ENCODE measurements at regions not wholly inside any gene's neighbourhood (a gene's known extent, or its start where the extent isn't known, plus 50 kb on each side); places are given as distances from the start of the nearest gene placed in this dataset.

GRCh38 chr5:116834796-116835515, 260.3 kb upstream of the SEMA6A start:
- DNase-seq (ENCODE audit: low read depth, low spot score) = no peak
- H3K27ac ChIP-seq = no peak overlapping the region

DNA sequence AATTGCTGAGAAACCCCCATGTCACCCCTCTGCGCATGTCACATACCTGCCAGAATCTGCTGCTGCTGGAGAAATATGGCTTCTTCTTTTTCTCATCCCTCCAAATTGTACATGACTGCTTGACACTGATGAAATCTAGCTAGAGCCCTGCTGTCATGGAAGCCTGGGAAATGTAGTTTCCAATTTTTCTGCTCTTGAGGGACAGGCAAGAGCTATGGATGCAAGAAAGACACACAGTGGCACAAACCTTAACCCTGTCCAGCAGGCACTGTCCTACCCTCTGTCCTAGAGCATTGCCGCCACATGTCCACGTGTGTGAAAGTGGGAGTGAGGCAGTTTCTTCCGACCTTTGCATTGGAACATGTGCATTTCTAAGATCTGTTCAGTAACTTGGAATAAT, 255.5 kb upstream of the SEMA6A start:
- DNase-seq (ENCODE audit: low read depth, low spot score) = no peak
- H3K27ac ChIP-seq = no peak overlapping the region

DNA sequence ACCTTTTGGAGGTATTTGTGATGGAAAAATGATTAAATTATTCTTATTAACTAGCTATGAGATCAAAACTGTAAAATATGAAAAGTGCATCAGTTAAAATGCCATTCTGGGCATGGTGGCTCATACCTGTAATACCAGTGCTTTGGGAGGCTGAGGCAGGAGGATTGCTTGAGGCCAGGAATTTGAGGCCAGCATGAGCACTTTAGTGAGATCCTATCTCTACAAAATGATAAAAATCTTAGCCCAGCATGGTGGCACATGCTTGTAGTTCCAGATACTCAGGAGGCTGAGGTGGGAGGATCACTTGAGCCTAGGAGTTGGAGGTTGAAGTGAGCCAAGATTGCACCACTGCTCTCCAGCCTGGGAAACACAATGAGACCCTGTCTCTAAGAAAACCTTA, 252.5 kb upstream of the SEMA6A start:
- H3K27ac ChIP-seq = no peak overlapping the region
- DNase-seq (ENCODE audit: low read depth, low spot score) = no peak

DNA sequence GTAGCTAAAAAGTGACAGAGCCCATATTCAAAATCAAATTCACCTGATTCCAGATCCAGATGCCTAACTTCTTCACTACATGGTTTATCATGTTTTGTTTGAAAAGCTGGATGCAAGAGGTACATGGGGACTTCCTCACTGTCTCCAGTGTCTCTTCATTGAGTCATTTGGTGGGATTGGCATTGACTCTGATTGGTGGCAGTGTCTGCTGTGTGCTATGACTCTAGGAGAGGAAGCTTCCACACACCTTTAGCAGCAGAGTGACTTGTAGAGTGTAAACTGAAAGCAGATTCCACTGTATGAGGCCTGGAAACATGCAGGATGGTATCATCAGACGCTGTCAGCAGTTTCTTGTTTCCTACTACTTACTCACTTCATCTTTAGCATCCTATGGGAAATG, 250.9 kb upstream of the SEMA6A start:
- DNase-seq (ENCODE audit: low read depth, low spot score) = no peak
- H3K27ac ChIP-seq = no peak overlapping the region

GRCh38 chr5:116824751-116825438, 250.3 kb upstream of the SEMA6A start:
- H3K27ac ChIP-seq = no peak overlapping the region
- no peak for DNase-seq (ENCODE audit: low read depth, low spot score)

- H3K27ac ChIP-seq = no peak overlapping the region
- no peak for DNase-seq (ENCODE audit: low read depth, low spot score)
Observed at GRCh38 chr5:116814626-116815385, 240.2 kb upstream of the SEMA6A start.

DNA sequence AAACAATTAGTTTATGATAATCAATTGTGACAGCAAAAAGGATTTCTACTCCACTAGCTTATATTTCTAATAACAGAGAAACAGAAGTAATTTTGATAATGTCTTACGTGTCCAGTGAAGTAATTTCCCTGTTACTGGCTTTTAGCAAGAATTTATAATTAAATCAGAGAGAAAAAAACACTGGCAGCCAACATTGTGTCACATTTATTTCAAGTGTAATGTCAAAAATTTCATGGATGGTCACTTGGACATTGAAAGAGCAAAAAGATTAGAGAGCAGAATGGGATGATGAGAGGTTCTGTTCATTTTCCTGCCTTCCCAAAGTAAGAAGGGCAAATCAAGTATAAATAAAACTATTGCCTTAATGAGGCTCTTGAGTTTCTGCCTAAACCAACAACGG, 239.3 kb upstream of the SEMA6A start:
- no peak for DNase-seq (ENCODE audit: low read depth, low spot score)
- no peak overlapping the region for H3K27ac ChIP-seq

- no peak for DNase-seq (ENCODE audit: low read depth, low spot score)
- H3K27ac ChIP-seq = no peak overlapping the region
Observed at GRCh38 chr5:116813356-116813755, 238.7 kb upstream of the SEMA6A start.

GRCh38 chr5:116810951-116811350, 236.3 kb upstream of the SEMA6A start:
- DNase-seq (ENCODE audit: low read depth, low spot score) = no peak
- no peak overlapping the region for H3K27ac ChIP-seq

DNA sequence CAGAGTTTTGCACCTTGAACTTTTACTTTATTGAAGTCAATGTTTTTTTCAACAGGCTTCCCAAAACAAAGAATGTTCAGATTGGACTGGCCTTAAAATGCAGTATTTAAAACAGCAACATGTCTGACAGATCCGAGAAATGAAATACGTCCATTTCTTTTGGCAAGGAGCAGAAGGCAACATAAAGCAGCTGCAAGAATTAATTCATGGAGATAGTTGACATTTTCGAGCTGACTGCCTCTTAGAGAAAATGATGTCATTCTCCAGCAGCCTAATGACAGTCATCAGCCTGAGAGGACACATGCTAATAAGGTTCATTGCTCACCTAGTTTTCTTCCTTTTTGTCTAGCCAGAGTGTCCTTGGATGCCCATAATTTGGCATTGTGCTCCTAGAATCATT, 232.2 kb upstream of the SEMA6A start:
- H3K27ac ChIP-seq = no peak overlapping the region
- no peak for DNase-seq (ENCODE audit: low read depth, low spot score)

GRCh38 chr5:116799401-116799800, 224.8 kb upstream of the SEMA6A start:
- DNase-seq (ENCODE audit: low read depth, low spot score) = no peak
- no peak overlapping the region for H3K27ac ChIP-seq

DNA sequence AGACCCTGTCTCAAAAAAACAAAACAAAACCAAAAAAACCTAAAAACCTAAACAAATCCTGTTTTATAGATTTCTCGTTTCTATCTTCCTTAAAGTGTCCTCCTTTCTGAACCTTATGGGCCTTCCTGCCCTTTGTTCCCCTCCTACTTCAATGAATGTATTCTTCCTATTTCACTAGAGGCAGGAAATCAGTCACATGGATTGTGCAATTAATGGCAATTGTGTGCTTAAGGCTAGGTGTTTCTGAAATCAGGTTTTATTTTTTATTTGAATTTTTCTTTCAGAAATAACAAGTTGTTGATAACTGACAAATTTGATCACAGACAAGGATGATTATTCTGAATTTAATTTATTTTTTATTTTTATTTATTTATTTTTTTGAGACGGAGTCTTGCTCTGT, 220.6 kb upstream of the SEMA6A start:
- DNase-seq (ENCODE audit: low read depth, low spot score) = no peak
- no peak overlapping the region for H3K27ac ChIP-seq

- no peak overlapping the region for H3K27ac ChIP-seq
- DNase-seq (ENCODE audit: low read depth, low spot score) = no peak
Observed at GRCh38 chr5:116789522-116789921, 214.9 kb upstream of the SEMA6A start.

- H3K27ac ChIP-seq = no peak overlapping the region
- DNase-seq (ENCODE audit: low read depth, low spot score) = no peak
Observed at GRCh38 chr5:116788851-116789403, 214.3 kb upstream of the SEMA6A start.

DNA sequence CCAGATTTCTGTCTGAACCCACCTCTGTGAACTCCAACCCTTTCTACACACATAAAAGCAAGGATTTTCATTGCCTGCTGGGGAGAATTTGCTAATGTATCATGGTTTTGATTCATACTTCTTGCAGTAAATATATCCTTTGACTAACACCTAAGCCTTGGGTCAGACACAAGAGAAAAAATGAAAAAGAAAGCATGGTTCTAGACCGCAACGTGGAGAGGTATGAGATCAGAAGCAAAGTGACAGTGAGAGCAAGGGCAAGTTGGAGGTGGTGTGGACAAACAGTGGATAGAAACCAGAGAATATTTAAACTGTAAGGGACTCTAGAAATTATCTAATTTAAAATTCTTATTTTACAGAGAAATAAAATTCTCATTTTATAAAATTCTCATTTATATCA, 212.9 kb upstream of the SEMA6A start:
- H3K27ac ChIP-seq = no peak overlapping the region
- no peak for DNase-seq (ENCODE audit: low read depth, low spot score)

DNA sequence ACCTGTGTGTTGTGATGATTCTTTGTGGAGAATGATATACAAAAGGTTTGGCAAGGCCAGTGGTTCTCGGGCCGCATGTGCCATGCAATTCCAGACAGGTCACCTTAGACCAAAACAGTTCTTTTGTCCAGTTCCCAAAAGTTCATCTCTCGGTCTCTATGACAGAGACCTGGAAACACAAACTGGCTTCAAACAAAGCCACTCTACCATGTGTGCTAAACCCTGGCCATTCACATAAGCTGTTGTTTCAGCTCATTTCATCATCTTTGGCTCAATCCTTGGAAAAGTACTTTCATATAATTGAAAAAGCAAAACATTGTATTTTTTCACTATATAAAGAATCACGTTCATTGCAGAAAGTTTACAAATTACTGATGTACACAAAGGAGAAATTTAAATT, 210.5 kb upstream of the SEMA6A start:
- H3K27ac ChIP-seq = no peak overlapping the region
- DNase-seq (ENCODE audit: low read depth, low spot score) = no peak

DNA sequence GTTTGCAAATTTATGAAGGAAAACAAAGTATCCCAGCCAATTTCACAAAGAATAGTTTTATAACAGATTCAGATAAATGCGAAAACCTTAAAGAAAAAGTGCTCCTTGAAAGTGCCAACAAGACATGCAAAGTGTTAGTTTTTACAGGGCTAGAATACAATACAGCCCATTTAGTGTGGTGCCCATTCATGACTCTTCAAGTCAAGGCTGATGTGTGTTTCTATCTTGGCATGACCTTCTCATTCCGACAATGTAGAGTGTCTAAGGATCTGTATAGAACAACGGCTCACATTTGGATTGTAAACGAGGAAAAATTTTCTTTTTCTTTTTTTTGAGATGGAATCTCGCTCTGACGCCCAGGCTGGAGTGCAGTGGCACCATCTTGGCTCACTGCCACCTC, 205.2 kb upstream of the SEMA6A start:
- no peak for DNase-seq (ENCODE audit: low read depth, low spot score)
- H3K27ac ChIP-seq = no peak overlapping the region

GRCh38 chr5:116778651-116779280, 204.1 kb upstream of the SEMA6A start:
- H3K27ac ChIP-seq = no peak overlapping the region
- DNase-seq (ENCODE audit: low read depth, low spot score) = no peak

- no peak for DNase-seq (ENCODE audit: low read depth, low spot score)
Observed at GRCh38 chr5:116778032-116778431, 203.4 kb upstream of the SEMA6A start.

GRCh38 chr5:116773926-116774325, 199.3 kb upstream of the SEMA6A start:
- no peak for DNase-seq (ENCODE audit: low read depth, low spot score)
- no peak overlapping the region for H3K27ac ChIP-seq

More at GRCh38 chr5:116778032-116778431, 203.4 kb upstream of the SEMA6A start:
- no peak overlapping the region for H3K27ac ChIP-seq

- no peak overlapping the region for H3K27ac ChIP-seq
- no peak for DNase-seq (ENCODE audit: low read depth, low spot score)
Observed at GRCh38 chr5:116772806-116773205, 198.2 kb upstream of the SEMA6A start.

All from epithelial cell of prostate (primary cell).